NCI-H1092 treated with DMSO at 0.1 percent for 48 hours (cell line): ENCODE measurements at regions not wholly inside any gene's neighbourhood (a gene's known extent, or its start where the extent isn't known, plus 50 kb on each side); places are given as distances from the start of the nearest gene placed in this dataset.

ENCODE experiments used
- DNase-seq: peaks from one replicate; lab custom pipeline; 2025; lab: John Stamatoyannopoulos, UW

DNA sequence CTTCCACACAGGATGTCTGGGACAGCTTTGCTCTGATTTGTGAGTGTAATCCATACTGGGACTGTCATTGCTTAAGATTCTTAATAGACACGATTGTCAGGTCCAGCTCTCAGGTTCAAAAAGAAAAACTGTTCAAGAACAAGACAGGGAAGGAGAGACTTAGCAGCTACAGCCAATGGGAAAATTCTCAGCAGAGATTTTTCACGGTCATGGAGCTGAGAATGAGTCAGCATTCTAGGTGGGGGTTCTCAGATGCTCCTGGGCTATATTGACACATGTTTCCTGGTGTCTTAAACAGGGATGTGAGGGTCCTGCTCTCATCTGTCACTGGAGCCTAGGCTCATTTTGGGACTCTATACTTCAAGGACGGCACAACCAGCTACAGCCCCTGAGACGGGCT lies 318.3 kb downstream of the RRAGC start:
- DNase-seq, result no peak

DNA sequence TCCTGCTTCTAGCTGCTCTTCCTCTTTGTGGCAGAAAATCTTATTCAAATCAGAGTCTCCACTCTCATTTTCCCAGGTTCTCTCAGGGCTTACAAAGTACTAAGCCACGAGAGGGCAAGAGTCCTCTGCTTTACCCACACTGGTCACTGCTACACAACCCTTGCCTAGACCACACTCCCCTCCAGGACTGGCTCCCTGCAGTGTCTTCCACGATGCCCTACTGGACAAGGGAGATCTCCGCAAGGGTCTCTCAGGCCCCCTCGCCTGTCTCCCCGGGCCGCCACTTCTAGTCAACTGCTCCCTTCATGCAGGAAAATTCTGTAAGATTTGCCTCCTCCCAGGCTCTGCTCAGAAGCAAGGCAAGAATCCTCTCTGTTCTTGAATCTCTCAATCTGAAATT lies 319.6 kb downstream of the RRAGC start:
- DNase-seq, result no peak

DNA sequence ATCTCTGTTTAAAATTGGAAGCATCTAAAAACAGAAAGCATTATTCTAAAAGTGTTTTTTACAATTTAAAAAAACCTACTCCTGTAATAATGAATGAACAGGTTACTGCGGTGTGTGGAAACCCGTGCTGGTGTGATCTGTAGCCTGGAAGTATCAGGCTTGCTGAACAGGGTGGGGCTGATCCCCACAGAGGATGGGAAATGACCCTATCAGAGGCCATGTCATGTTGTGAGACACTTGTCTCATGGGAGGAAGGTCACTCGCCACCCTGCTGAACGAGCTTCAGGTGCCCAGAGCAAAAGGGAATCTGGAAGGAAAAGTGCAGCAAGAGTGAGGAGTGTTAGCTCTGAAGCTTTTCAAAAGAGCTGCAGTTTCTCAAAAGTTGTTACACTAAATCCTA lies 320.7 kb downstream of the RRAGC start:
- no peak for DNase-seq

DNA sequence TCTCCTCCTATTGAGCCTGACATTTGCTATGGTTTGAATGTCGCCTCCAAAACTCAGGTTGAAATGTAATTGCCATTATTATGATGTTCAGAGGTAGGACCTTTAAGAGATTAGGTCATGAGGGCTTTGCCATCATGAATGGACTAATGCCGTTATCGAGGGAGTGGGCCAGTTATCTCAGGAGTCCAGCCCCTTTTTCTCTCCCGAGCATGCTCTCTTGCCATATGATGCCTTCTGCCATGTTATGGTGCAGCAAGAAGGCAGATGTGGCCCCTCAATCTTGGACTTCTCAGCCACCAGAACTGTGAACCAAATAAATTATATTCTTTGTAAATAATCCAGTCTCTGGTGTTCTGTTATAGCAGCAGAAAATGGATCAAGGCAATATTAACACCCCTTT lies 323.5 kb downstream of the RRAGC start:
- DNase-seq, result no peak

DNA sequence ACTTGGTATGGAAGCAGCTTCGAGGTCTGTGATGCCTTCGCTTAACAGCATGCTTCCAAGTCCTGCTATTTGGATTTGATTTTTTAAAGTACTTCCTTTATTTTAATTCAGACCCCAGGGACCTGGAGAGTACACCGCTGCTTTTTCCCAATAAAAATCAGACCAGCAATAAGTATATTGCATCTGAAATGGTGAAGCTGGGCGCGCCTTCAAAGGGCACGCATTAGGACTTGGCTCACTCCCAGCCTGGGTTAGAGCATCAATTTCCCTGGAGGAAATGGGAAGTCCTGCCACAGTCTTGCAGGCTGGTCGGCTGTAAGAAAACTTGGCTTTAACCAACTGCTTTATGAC lies 325.1 kb downstream of the RRAGC start:
- DNase-seq, result no peak

DNA sequence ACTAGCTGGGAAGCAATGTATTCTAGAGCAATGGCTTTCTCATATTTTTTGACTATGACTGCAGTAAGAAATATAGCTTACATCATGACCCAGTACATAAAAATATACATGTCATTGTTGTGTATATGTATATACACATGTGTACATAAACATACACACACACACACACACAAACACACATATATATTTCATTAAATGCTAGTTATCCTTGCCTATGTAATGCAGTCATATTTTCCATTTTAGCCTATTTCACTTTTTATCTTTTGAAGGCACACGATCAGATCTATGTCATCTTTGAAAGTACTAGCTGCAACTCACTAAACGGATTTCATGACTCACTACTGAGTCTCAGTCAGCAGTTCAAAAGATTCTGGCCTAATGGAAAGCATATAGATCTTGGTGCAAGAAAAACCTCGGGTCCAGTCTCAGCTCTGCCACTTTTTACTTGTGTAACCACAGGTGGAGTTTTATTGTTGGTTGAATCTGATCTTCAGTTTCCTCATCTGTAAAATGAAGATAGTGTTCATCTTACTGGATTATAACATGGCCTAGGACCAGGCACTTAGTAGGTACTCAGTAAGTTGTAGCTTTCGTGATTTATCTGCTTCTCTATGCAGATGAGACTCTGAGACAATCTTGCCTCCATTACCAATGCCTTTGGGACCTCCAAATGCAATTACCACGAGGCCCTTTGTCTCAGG lies 325.6 kb downstream of the RRAGC start:
- no peak for DNase-seq

DNA sequence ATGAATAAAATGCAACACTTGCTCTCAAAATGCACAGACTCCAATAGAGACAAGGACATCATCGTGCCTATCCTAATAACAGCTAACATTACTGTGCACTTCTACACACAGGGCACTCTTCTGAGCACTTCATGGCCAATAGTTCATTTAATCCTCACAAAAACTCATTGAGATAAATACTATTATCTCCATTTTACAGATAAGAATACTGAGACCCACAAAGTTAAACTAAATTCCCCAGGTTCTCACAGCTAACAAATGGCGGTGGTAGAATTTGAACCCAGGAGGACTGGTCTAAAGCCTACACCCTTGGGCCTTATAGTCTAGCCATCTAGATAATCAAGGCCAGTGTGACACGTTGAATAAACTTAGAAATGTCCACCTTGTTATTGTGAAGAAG lies 328.6 kb downstream of the RRAGC start:
- DNase-seq, result no peak

DNA sequence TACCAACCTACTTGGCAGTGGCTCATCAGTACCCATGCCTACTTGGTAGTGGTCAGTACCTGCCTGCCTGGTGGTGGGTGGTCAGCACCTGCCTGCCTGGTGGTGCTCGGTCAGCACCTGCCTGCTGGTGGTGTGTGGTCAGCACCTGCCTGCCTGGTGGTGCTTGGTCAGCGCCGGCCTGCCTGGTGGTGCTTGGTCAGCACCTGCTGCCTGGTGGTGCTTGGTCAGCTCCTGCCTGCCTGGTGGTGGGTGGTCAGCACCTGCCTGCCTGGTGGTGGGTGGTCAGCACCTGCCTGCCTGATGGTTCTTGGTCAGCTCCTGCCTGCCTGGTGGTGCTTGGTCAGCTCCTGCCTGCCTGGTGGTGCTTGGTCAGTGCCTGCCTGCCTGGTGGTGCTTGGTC lies 329.6 kb downstream of the RRAGC start:
- no peak for DNase-seq

DNA sequence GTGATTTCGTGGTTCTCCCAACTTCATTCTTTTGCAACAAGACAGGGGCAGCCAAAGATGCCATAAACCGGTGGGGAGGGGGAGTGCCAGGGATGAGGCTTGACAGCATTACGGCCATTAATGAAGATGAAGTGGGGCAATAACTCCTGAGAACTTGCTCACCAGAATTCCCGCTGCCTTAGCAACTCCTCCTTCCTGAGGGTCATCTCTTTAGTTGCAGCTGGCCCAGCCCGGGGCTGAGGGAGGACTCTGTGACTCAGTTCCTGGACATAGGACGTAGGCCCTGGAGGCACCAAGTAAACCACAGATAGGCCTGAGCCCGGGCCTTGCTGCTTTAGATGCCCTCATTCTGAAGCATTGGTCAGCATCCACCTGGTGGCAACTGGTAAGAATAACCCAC lies 330.2 kb downstream of the RRAGC start:
- no peak for DNase-seq

DNA sequence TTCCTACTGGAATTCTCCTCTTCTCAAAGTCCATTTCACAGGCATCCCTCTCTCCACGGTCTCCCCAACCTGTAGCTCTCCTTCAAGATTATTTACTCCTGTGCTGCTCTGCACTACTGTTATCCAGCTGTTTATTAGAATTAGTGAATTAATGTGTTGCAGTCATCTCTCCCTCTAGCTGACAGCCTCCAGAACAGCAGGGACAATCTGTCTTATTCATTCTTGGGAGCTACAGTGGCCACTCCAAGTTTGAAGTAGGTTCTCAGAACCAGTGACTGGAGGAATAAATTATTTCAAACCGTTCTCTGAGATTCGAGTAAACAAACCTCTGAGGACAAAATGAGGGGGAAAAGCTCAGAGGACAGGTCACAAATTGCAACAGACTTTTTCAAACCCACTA lies 330.9 kb downstream of the RRAGC start:
- no peak for DNase-seq

DNA sequence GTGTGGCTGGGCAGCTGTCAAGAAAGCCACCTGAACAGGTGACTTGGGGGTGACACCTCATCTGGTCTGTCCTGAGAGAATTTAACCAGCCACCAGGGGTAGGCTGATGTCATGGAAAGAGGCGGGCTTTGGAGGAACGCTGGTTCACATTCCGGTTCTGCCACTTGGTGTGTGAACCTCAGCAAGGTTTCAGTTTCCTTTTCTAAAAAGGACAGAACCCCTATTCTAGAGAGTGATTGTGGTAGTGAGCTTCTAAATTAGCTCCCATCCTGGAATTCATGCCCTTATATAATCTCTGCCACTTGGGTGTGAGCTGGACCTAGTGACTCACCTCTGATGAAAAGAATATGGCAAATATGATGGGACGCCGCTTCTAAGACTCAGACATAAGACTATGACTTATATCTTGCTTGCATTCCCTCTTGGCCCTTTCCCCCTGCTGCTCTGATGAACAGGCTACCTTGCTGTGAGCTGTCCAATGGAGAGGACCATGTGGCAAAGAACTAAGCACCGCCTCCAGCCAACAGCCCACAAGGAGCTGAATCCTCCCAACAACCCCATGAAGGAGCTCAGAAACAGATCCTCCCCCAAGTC lies 332.1 kb downstream of the RRAGC start:
- DNase-seq, result no peak

DNA sequence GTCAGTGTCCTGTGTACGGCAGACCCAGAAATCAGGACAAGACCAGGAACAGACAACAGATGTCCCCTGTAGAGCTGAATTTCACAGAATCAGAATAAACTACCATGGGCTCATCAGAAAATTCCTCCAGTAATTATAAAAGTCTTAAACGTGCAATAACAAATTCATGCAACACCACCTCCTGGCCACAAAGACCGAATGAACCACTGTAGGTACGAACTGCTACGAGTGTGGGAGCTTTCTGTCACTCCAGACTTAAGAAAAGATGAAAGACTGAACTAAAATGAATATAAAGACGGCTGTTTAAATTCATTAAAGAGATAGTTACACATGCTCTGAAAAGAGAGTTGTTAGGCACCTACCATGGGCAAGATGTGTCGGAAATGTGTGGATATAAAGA lies 333.5 kb downstream of the RRAGC start:
- no peak for DNase-seq

DNA sequence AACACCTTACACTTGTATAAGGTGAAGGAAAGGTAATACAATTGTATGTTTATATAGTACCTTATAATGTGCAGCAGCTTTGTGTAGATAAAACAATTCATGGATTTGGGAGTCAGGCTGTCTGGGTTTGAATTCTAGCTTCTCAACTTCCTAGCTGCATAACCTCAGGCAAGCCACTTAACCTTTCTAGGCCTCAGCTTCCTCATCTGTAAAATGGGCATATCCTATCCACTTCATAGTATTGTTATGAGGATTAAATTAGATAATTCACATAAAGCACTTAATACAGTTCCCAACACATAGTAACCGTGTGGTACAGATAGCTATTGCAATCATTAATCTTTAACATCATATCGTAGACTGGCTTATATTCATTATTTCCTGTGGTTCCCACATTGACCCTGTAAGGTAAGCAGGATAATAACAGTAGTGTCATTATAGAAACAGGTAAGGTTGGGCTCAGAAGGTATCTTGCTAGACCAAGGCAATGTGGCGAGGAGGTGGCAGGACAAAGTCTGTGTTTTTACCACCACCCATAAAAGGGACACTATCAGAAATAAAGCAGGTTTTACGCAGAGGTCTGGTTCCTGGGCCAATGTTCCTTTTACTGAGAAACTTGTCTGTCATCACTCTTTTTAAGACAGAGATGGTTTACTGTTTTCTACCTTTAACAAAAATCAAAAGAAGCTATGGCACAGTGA lies 334.1 kb downstream of the RRAGC start:
- no peak for DNase-seq

DNA sequence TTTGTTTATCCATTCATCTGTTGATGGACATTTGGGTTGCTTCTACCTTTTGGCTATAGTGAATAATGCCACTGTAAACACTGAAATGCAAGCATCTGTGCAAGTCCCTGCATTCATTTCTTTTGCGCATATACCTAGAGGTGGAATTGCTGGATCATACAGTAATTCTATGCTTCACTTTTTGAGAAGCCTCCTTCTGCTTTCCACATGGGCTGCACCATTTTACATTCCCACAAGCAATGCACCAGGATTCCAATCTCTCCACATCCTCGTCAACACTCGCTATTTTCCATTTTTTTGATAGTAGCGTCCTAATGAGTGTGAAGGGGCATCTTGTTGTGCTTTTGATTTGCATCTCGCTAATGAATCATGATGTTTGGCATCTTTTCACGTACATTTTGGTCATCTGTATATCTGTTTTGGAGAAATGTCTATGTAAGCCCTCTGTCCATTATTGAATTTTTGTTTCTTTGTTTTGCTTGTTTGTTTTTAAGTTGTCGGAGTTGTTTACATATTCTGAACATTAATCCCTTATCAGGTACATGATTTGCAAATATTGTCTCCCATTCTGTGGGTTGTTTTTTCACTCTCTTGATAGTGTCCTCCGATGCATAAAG lies 335.4 kb downstream of the RRAGC start:
- no peak for DNase-seq

DNA sequence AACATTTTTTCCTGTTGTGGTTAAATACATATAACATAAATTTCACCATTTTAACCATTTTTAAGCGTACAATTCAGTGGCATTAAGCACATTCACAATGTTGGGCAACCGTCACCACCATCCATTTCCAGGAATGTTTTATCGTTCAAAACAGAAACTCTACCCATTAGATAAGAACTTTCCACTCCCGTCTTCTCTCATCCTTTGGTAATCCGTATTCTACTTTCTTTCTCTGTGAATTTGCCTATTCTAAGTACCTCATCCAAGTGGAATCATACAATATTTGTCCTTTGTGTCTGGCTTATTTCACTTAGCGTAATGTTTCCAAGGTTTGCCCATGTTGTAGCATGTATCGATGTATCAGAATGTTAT lies 336.0 kb downstream of the RRAGC start:
- no peak for DNase-seq

DNA sequence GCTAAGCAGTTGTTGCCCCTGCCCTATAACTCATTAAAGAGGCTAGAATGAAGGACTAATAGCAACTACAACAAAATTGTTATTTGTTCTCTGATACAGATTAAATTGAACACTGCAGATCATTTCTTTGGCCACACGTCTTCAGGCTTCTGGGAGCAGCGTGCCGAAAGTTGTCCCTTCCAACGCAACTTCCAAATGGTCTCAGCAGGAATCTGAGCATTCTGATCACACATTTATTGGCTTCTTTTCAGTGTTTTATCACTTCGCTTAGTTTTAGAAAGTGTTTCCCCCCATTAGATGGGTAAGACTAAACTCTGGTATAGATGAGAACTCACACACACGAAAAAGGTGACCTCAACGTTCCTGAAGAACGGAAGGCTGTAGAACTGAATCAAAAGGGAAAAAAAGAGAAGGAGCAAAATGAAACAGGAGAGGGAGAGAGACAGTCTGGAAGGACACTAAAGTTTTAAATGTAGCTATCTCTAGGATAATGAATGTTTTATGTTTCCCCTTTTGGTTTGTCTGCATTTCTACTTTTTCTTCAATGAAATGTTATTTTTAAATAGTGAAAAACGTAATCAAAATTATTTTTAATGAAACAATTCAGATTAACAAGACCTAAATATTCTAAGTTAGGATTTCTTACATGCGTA lies 336.5 kb downstream of the RRAGC start:
- no peak for DNase-seq

DNA sequence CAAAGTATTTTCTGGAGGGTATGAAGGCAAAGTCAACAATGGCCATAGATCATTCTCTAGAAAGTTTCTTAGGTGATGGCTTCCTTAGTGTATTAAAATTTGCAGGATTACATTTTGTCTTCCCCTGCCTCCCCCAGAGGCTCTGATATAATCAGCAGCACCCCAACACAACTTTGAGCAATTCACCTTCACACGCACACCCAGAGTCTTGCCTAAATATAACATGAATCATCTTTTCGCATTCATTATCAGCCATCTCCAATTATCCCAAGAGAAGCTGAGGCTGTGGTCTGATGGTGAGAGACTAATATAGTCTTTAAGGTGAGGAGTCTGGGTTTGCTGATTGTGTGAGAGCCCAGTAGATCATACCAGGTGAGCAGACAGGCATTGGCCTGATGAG lies 343.0 kb downstream of the RRAGC start:
- DNase-seq, result no peak

DNA sequence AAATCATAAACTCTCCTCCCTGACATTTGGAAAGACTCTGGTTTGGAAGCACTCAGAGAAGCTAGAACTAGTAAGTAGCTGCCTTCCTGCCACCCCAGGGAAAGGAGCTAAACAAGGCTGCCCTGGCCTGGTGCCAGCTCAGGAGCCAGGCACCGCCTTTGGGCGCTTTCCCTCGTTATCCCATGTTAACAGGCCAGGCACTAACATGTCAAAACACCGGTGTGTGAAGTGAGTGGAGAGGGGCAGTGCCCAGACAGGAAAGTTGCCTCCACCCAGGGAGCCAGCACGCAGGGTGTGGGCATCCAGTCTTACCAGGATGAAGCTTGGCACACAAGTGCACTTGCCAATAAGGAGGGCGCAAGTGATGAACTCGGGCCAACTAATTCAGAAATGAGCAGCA lies 346.8 kb downstream of the RRAGC start:
- no peak for DNase-seq

DNA sequence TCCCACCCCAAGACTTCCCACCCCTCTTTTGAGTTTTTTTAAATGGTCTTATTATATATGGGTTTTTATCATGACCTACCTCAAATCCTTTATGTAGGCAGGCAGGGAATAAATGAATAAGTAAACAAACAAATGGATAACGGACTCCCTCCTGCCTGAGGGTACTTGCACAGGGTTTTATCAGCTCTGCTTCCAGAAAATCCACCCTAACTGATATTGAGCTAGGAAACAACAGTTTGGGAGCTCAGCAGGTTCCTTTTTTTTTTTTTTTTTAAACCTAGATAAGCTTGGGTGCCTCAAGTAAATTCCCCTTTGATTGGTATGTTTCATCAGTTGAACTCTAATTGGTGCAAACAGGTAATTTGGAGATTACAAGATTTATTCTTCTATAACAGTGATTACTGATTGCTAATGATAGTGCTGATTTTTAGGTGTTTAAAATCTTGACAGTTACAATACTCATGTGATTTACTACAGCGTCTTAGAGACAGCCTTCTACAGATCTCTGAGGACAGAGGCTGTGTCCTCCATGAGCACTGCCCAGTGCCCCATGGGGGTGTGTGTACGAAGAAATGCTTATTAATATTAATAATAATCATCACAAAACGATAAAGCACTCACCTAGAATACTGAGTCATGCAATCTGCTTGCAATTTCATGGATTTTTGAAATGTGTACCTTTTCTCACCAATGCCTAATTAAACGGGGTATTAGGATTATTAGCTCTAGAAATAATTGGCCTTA lies 347.4 kb downstream of the RRAGC start:
- no peak for DNase-seq

DNA sequence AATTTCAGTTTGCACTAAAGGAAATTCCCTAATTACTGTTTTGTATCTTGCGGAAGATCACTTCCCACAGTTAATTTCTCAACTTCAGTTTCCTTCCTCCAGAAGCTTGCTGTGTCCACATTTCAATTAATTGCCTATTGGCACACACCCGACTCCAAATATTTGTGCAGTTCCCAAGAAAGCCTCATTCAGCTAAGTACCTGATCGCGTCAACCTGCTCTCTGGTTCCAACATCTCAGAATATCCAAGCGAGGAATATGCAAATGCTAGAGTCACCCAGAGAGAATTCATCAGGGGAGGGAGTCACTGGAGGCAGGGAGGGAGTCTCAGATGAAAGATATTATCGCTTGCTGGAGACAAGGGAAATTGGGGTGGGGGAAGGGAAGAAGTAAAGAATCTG lies 351.3 kb downstream of the RRAGC start:
- DNase-seq, result no peak

DNA sequence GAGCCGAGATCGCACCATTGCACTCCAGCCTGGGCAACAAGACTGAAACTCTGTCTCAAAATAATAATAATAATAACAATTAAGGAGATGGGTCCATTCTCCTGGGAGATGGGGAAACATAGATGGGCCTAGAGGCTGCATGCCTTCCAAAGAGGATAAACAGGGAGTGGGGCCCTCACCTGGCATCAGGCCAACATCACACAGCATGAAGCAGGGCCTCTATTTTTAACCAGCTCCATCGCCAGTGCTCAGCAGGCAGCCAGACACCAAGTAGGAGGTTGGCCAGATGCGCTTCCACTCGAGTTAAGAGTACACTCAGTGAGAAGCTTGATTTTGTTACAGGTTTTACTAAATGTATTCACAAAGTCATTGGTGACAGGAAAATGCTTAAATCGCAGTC lies 352.0 kb downstream of the RRAGC start:
- no peak for DNase-seq

DNA sequence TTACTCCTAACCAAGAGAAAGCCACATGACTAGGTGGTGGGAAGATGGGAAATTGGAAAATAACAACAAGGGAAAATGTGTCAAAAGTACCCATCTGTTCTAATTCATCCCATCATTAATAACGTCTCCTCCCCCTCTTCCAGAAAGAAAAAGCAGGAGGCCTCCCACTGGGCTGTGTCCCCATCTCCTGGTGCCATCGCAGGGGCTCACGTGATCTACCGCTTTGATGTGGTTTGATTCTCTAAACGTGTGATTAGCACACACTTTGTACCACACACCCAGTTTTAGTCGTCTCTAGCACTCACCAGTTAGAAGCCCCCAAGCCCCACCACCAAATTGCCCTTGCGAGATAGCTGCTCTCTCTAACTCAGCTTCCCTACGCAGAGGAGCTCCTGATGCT lies 353.6 kb downstream of the RRAGC start:
- no peak for DNase-seq
